ENCODE measurements at regions not wholly inside any gene's neighbourhood (a gene's known extent, or its start where the extent isn't known, plus 50 kb on each side); places are given as distances from the start of the nearest gene placed in this dataset.

- no peak overlapping the region for H3K4me3 ChIP-seq (ENCODE audit: control insufficient read depth, low read depth, low read length)
- TF ChIP-seq CTCF (IDR thresholded peaks at IDR 0.05; ENCODE audit: control insufficient read depth, insufficient read depth, low read depth, low read length, missing control alignments) = no peak
Measured at GRCh38 chr11:97451441-97451840, 1061.6 kb downstream of the JRKL start.

GRCh38 chr11:97454988-97455387, 1065.2 kb downstream of the JRKL start:
- no peak for DNase-seq (ENCODE audit: low read depth)
- TF ChIP-seq CTCF (IDR thresholded peaks at IDR 0.05; ENCODE audit: control insufficient read depth, insufficient read depth, low read depth, low read length, missing control alignments) = no peak

More at GRCh38 chr11:97451441-97451840, 1061.6 kb downstream of the JRKL start:
- DNase-seq (ENCODE audit: low read depth) = no peak

GRCh38 chr11:97460091-97460490, 1070.3 kb downstream of the JRKL start:
- DNase-seq (ENCODE audit: low read depth) = no peak
- no peak for TF ChIP-seq CTCF (IDR thresholded peaks at IDR 0.05; ENCODE audit: control insufficient read depth, insufficient read depth, low read depth, low read length, missing control alignments)
- H3K4me3 ChIP-seq (ENCODE audit: control insufficient read depth, low read depth, low read length) = no peak overlapping the region

More at GRCh38 chr11:97454988-97455387, 1065.2 kb downstream of the JRKL start:
- H3K4me3 ChIP-seq (ENCODE audit: control insufficient read depth, low read depth, low read length) = no peak overlapping the region

- no peak for TF ChIP-seq CTCF (IDR thresholded peaks at IDR 0.05; ENCODE audit: control insufficient read depth, insufficient read depth, low read depth, low read length, missing control alignments)
- DNase-seq (ENCODE audit: low read depth) = no peak
Measured at GRCh38 chr11:97461044-97461880, 1071.4 kb downstream of the JRKL start.

GRCh38 chr11:97461934-97462333, 1072.1 kb downstream of the JRKL start:
- DNase-seq (ENCODE audit: low read depth) = no peak
- H3K4me3 ChIP-seq (ENCODE audit: control insufficient read depth, low read depth, low read length) = no peak overlapping the region

More at GRCh38 chr11:97461044-97461880, 1071.4 kb downstream of the JRKL start:
- H3K4me3 ChIP-seq (ENCODE audit: control insufficient read depth, low read depth, low read length) = no peak overlapping the region

GRCh38 chr11:97463891-97464290, 1074.1 kb downstream of the JRKL start:
- H3K4me3 ChIP-seq (ENCODE audit: control insufficient read depth, low read depth, low read length) = no peak overlapping the region
- TF ChIP-seq CTCF (IDR thresholded peaks at IDR 0.05; ENCODE audit: control insufficient read depth, insufficient read depth, low read depth, low read length, missing control alignments) = no peak
- DNase-seq (ENCODE audit: low read depth) = no peak

More at GRCh38 chr11:97461934-97462333, 1072.1 kb downstream of the JRKL start:
- no peak for TF ChIP-seq CTCF (IDR thresholded peaks at IDR 0.05; ENCODE audit: control insufficient read depth, insufficient read depth, low read depth, low read length, missing control alignments)
